Stromal cell of bone marrow (primary cell): ENCODE measurements at regions not wholly inside any gene's neighbourhood (a gene's known extent, or its start where the extent isn't known, plus 50 kb on each side); places are given as distances from the start of the nearest gene placed in this dataset.
A peak's percentile ranks its signal among the peaks of the same experiment; 100 is the strongest.

Experiments
- DNase-seq: peaks from one replicate; pipeline ENCODE4 v3.0.0-alpha.2; 2012; ENCODE audit warnings: low read depth

GRCh38 chr18:72470391-72470790 lies 73.8 kb downstream of the CBLN2 start:
- DNase-seq, result no peak

GRCh38 chr18:72468021-72468710 lies 76.0 kb downstream of the CBLN2 start:
- DNase-seq, result no peak

GRCh38 chr18:72460210-72460680 lies 83.9 kb downstream of the CBLN2 start:
- no peak for DNase-seq

- DNase-seq, result no peak
Measured at GRCh38 chr18:72458271-72458670, 85.9 kb downstream of the CBLN2 start.

DNA sequence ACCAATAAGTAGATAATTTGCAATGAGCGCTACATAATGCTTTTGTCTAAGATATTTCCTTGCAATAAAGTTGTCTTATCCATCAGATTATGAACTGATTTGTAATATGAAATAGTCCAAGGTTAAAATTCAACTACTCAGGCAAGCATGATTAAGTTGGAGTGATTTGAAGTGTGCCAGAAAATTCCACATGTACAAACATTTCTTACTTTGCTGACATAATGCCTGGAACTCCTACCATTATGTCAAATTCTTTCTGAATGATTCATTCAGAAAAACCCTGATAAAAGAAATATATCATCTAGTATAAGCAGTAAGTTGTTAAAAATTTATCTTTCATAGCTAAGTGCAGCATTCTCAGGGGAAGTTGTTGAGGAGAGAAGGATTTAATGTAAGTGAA lies 87.3 kb downstream of the CBLN2 start:
- no peak for DNase-seq

GRCh38 chr18:72452328-72452727 lies 91.8 kb downstream of the CBLN2 start:
- no peak for DNase-seq

GRCh38 chr18:72444798-72445155 lies 99.4 kb downstream of the CBLN2 start:
- no peak for DNase-seq

DNA sequence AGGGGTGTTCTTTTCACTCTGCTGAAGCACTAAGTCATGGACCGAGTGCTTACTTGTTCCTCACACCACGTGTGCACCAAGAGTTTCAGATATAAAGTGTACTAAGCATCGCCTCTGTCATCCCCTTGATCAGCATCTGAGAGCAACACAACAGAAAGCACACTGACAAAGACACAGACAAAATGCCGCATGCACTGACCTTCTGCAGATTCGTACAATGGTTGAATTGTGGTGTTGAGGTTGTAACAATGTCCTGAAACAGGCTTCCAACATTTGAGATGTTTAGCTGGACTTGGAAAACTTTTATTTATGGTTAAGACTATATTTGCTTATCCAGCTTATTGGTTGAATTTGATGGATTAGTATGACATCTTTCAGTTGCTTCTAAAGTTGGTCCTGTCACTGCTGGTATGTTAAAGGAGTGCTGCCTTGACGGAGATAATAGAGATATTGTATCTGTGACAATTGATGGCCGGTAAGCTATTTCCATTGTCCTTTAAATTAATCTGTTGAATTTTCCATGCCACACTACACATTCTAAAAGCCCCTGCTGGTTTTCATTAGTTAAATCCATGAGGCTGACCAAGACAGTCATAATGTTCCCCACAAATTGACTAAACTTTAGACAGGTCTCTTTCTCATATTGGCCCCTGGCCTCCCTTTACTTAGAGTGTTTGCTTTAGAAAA lies 99.9 kb downstream of the CBLN2 start:
- no peak for DNase-seq

DNA sequence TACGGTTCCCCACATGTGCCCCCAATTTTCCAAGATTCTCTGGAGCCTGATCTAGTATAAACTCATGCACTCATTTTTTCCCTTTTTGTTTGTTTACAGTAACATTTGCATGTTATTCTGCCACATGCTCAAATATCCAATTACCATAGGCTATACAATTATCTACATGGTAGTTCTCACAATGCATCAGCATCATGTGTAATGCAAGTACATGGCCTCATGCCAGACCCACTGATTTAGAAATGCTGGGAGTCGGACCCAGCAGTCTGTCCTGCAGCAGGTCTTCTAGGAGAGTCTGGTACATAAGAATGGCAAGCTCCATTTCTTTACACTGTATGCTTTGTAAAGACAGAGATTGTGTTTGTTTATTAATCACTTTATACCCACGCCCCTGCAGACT lies 107.7 kb downstream of the CBLN2 start:
- DNase-seq, result no peak

- no peak for DNase-seq
Measured at GRCh38 chr18:72433756-72434155, 110.4 kb downstream of the CBLN2 start.

DNA sequence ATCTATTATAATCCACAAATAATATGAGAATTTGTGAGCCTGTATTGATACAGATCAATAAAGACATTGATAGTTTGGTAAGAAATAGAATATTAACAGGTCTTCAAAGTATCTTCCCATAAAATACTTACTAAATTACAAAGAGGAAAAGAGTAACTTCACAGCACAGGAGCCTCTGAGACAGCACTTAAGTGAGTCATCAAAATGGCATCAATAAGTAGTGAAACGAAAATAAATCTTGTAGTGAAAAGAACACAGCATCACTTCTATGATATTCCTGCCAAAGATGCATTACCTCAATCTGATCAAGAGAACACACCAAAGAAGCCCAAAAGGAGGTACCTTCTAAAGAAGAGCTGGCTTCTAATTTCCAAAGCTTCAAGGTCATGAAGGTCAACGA lies 116.4 kb downstream of the CBLN2 start:
- DNase-seq, result no peak

DNA sequence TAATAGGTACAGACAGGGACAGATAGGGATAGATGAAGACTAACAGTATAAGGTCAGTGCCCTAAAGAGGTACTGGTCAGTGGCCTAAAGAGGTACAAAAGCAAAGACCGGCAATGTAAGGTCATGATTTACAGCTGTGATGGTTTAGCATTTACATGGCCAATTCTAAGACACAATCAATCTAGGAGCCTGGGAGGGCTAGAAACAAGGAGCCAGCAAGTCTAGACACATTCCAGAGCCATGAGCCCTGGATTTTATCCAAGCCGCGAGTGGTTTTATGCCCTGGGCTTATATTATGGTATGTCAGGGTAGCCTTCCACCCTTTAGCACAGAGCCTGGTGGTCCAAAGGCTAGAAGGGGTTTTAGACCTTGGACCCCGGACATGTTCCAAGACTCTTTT lies 124.2 kb downstream of the CBLN2 start:
- no peak for DNase-seq

GRCh38 chr18:72412927-72413326 lies 131.2 kb downstream of the CBLN2 start:
- DNase-seq, result no peak

DNA sequence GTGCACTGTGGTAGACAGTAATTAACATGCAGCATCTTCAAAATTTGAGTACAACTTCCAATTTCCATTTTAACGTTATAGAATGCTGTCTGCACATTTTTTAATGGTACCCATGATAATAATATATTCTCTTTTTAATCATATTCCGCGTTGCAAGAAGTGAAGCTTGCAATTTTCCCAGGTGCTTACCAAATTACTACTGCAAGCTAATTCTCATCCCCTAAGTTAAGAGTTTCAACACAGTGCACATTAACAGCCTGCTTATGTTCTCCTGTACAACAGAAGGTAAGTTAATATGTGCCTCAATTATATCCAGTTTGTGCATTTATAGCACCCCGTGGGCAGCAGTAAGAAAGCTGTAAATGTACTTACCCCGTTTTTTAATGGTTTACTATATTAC lies 132.9 kb downstream of the CBLN2 start:
- no peak for DNase-seq

- DNase-seq, result no peak
Measured at GRCh38 chr18:72410399-72410798, 133.7 kb downstream of the CBLN2 start.

DNA sequence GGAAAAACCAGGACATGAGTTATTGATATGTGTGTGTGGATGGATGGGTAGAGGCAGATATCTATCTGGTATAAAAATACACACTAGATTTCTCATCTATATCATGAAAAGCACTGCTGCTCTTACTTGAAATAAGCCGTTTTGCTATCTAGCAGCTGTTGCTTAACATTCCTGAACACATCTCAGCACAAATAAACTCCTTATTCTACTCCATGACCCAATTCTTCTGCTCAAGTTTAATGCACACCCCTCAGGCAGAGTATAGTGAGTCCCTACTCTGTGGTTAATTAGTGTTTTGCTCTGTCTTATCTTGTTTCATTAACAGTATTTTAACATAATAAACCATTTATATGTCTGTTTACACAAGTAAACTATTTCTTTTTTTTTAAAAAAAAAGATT lies 134.2 kb downstream of the CBLN2 start:
- no peak for DNase-seq

- DNase-seq, result no peak
Measured at GRCh38 chr18:72407048-72407447, 137.1 kb downstream of the CBLN2 start.

DNA sequence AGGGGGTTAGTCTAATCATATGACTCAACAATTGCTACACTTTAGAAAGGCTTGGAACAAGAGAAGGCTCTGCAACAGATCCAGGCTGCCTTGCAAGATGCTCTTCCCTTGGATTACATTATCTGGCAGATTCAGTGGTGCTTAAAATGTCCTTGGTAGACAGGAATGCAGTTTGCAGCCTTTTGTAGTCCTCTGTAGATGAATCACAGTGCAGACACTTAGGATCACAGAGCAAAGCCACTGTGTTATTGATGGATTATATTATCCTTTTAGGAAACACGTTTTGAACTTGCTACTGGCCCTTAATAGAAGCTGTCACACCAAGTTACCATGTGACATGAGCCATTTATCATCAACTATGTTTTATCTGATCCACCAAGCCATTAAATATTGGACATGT lies 152.2 kb downstream of the CBLN2 start:
- no peak for DNase-seq

- DNase-seq, result no peak
Measured at GRCh38 chr18:72391427-72391826, 152.7 kb downstream of the CBLN2 start.

- no peak for DNase-seq
Measured at GRCh38 chr18:72378016-72378415, 166.1 kb downstream of the CBLN2 start.

- DNase-seq, result no peak
Measured at GRCh38 chr18:72376256-72376655, 167.9 kb downstream of the CBLN2 start.

- DNase-seq, result peak; percentile 4
Measured at GRCh38 chr18:72375618-72376017, 168.5 kb downstream of the CBLN2 start.

DNA sequence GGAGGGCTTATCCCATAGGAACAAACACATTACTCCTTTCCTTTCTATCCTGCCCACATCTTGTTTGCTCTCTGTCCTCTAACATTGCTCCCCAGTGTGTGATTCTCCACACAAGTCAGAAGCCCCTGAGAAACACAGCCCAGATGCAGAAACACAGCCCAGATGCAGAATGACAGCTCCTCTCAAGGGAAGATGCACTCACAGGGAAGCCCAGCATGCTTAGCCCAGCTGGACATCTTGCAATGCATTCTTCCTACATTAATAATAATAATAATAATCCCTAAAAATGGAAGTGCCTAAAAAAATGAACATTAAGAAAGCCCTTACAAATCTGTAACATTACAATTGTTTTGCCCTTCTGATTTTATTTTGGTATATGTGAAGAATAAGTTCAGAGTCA lies 172.1 kb downstream of the CBLN2 start:
- no peak for DNase-seq

DNA sequence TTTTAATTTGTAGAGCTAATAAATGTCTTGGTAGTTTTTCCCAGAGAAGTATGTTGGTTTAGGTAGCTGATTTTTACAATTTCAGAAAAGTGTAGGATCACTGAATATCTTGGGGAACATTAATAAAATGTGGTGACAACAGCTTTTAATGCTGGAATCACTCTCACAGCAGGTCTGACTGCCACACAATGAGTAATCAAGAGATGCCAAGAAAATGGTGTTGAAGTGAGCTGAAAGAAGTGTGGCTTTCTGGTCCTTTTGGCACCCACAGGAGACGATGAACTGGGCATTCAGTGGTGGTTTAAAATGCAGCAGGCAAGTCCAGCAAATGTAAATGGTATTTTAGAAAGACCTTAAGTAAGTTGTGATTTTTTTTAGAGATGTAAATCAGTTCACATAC lies 175.8 kb downstream of the CBLN2 start:
- DNase-seq, result no peak
